SK-N-SH (cell line): ENCODE measurements at regions not wholly inside any gene's neighbourhood (a gene's known extent, or its start where the extent isn't known, plus 50 kb on each side); places are given as distances from the start of the nearest gene placed in this dataset.

Source experiments
- CTCF ChIA-PET: fragments of 300-600, 350-600 bp; formaldehyde crosslinking; extraction: SDS; loops from one replicate; lab custom pipeline; 2021; lab: Yijun Ruan, JAX
- POLR2A ChIA-PET: fragments of 350-600 bp; sonication (Branson Sonifier 250); formaldehyde crosslinking; extraction: SDS; loops from one replicate; lab custom pipeline; 2020; ENCODE audit warnings: antibody characterized with exemption, inconsistent platforms; lab: Yijun Ruan, JAX
- DNase-seq: peaks from one replicate; pipeline ENCODE4 v3.0.0; 2012
- H2AFZ ChIP-seq: fragments of 200-600 bp; sonication (generic); 2 replicates; pipeline ENCODE4 v1.8.1; 2016; ENCODE audit warnings: antibody characterized with exemption, mild to moderate bottlenecking, low read depth
- H3F3A ChIP-seq: fragments of 200-600 bp; sonication (generic); replicated peaks from 2 replicates; pipeline ENCODE3; 2016; ENCODE audit warnings: antibody characterized with exemption, mild to moderate bottlenecking; ENCODE audit not compliant: insufficient read depth
- H3K27ac ChIP-seq, 2 experiments: fragments of 200-500 bp in 1 of 2; fragments of 200-600 bp in 1 of 2; sonication (Bioruptor generic) in 1 of 2; sonication (generic), shearing (Covaris generic) in 1 of 2; 2 replicates each; pipeline versions ENCODE4 v1.5.1 to v1.6.1; 2014 to 2016; ENCODE audit warnings: low read depth in 2 of 2, inconsistent platforms in 1 of 2, low read length in 1 of 2, mild to moderate bottlenecking in 1 of 2, mixed read lengths in 1 of 2
- H3K27me3 ChIP-seq: fragments of 200-600 bp; sonication (generic), shearing (Covaris generic); 2 replicates; pipeline ENCODE4 v1.6.1; 2016; ENCODE audit warnings: mixed run types; ENCODE audit not compliant: insufficient read depth
- H3K36me3 ChIP-seq, 2 experiments: fragments of 200-500 bp in 1 of 2; fragments of 200-600 bp in 1 of 2; sonication (Bioruptor generic) in 1 of 2; sonication (generic) in 1 of 2; replicated peaks in 1 of 2; 2 replicates each; pipeline versions ENCODE3 to v1.5.1; 2014 to 2016; ENCODE audit warnings: low read length in 1 of 2, mild to moderate bottlenecking in 1 of 2; ENCODE audit not compliant: insufficient read depth in 2 of 2, control insufficient read depth in 1 of 2
- H3K4me1 ChIP-seq, 2 experiments: fragments of 200-500 bp in 1 of 2; fragments of 200-600 bp in 1 of 2; sonication (Bioruptor generic) in 1 of 2; sonication (generic), shearing (Covaris generic) in 1 of 2; 2 replicates each; pipeline versions ENCODE4 v1.5.1 to v1.6.1; 2014 to 2016; ENCODE audit warnings: low read depth in 1 of 2, low read length in 1 of 2, mixed run types in 1 of 2; ENCODE audit not compliant: insufficient read depth in 2 of 2, control insufficient read depth in 1 of 2
- H3K4me2 ChIP-seq: fragments of 200-600 bp; sonication (generic), shearing (Covaris generic); 2 replicates; pipeline ENCODE4 v1.6.1; 2017; ENCODE audit warnings: mixed run types
- H3K4me3 ChIP-seq, 2 experiments: fragments of 200-500 bp in 1 of 2; fragments of 200-600 bp in 1 of 2; sonication (Bioruptor generic) in 1 of 2; sonication (generic), shearing (Covaris generic) in 1 of 2; 2 replicates each; pipeline versions ENCODE4 v1.5.1 to v1.8.1; 2014 to 2016; ENCODE audit warnings: low read depth in 2 of 2, inconsistent platforms in 1 of 2, low read length in 1 of 2, mild to moderate bottlenecking in 1 of 2, mixed read lengths in 1 of 2, moderate library complexity in 1 of 2
- H3K79me2 ChIP-seq: fragments of 200-600 bp; sonication (generic); 2 replicates; pipeline ENCODE4 v1.8.1; 2017; ENCODE audit warnings: mild to moderate bottlenecking; ENCODE audit not compliant: insufficient read depth
- H3K9ac ChIP-seq: fragments of 200-600 bp; sonication (generic); 2 replicates; pipeline ENCODE4 v1.6.1; 2017; ENCODE audit warnings: mixed run types
- H3K9me2 ChIP-seq: fragments of 200-600 bp; sonication (generic); 2 replicates; pipeline ENCODE4 v1.6.1; 2017; ENCODE audit warnings: mixed run types
- H3K9me3 ChIP-seq: fragments of 200-600 bp; sonication (generic); 2 replicates; pipeline ENCODE4 v1.6.1; 2017; ENCODE audit warnings: mixed run types, mild to moderate bottlenecking, moderate library complexity
- H4K20me1 ChIP-seq: fragments of 200-600 bp; sonication (generic); 2 replicates; pipeline ENCODE4 v1.6.1; 2017; ENCODE audit warnings: mild to moderate bottlenecking, mixed run types; ENCODE audit not compliant: insufficient read depth
- CHD2 ChIP-seq: fragments of 150-350 bp; IDR thresholded peaks from 2 replicates; pipeline ENCODE4 v1.6.1; 2018; ENCODE audit warnings: low read length; ENCODE audit not compliant: partially characterized antibody
- ELF1 ChIP-seq: IDR thresholded peaks from 2 replicates; pipeline ENCODE4 v1.4.0; 2012
- FOSL2 ChIP-seq: IDR thresholded peaks from 2 replicates; pipeline ENCODE4 v1.4.0; 2012; ENCODE audit warnings: low read depth, mild to moderate bottlenecking, moderate library complexity, borderline replicate concordance
- FOXM1 ChIP-seq: IDR thresholded peaks from 2 replicates; pipeline ENCODE4 v1.4.0; 2012; ENCODE audit warnings: low read depth, mild to moderate bottlenecking
- GABPA ChIP-seq: IDR thresholded peaks from 2 replicates; pipeline ENCODE4 v1.4.0; 2012; ENCODE audit warnings: low read depth, mild to moderate bottlenecking
- GATA2 ChIP-seq: sonication (generic); formaldehyde crosslinking; IDR thresholded peaks from 2 replicates; pipeline ENCODE4 v1.5.0; 2020; ENCODE audit warnings: mild to moderate bottlenecking, missing genetic modification reagents
- MEF2A ChIP-seq: IDR thresholded peaks from 2 replicates; pipeline ENCODE4 v1.4.0; 2012; ENCODE audit warnings: low read depth, borderline replicate concordance
- NRF1 ChIP-seq: IDR thresholded peaks from 2 replicates; pipeline ENCODE4 v1.6.1; 2012; ENCODE audit warnings: low read depth, mild to moderate bottlenecking, low read length
- POLR2AphosphoS5 ChIP-seq: IDR thresholded peaks from 2 replicates; pipeline ENCODE4 v1.6.1; 2012; ENCODE audit warnings: low read depth, low read length
- RAD21 ChIP-seq: IDR thresholded peaks from 2 replicates; pipeline ENCODE4 v1.6.1; 2012; ENCODE audit warnings: mild to moderate bottlenecking, low read length
- RCOR1 ChIP-seq: fragments of 150-350 bp; IDR thresholded peaks from 2 replicates; pipeline ENCODE4 v1.6.1; 2017; ENCODE audit warnings: antibody characterized with exemption, low read length
- RFX5 ChIP-seq: IDR thresholded peaks from 2 replicates; pipeline ENCODE4 v1.6.1; 2012; ENCODE audit warnings: mild to moderate bottlenecking, improper control_type of control experiment, low read length
- RXRA ChIP-seq: IDR thresholded peaks from 2 replicates; pipeline ENCODE4 v1.4.0; 2012; ENCODE audit warnings: low read depth, mild to moderate bottlenecking, borderline replicate concordance
- TAF1 ChIP-seq: IDR thresholded peaks from 2 replicates; pipeline ENCODE4 v1.6.1; 2012; ENCODE audit warnings: low read depth, mild to moderate bottlenecking, low read length, moderate library complexity, borderline replicate concordance
- TCF12 ChIP-seq: IDR thresholded peaks from 2 replicates; pipeline ENCODE4 v1.4.0; 2012
- TEAD4 ChIP-seq: IDR thresholded peaks from 2 replicates; pipeline ENCODE4 v1.4.0; 2012; ENCODE audit warnings: mild to moderate bottlenecking, borderline replicate concordance; ENCODE audit not compliant: insufficient read depth
- YY1 ChIP-seq: IDR thresholded peaks from 2 replicates; pipeline ENCODE4 v1.4.0; 2012; ENCODE audit warnings: low read depth, mild to moderate bottlenecking
- WGBS: methylation state at CpG from one replicate; pipeline ENCODE4 v1.1.6; 2017; ENCODE audit warnings: low lambda C conversion rate; 5-methylcytosine and 5-hydroxymethylcytosine counted together
- TF ChIP-seq, protein P1 (sequence below): IDR thresholded peaks from 2 replicates; pipeline ENCODE4 v1.6.1; 2012; ENCODE audit warnings: mild to moderate bottlenecking, low read depth, low read length, moderate library complexity
- TF ChIP-seq, protein P2 (sequence below): fragments of 150-350 bp; IDR thresholded peaks from 2 replicates; pipeline ENCODE4 v1.6.1; 2016; ENCODE audit warnings: mild to moderate bottlenecking, low read depth, low read length

DNA sequence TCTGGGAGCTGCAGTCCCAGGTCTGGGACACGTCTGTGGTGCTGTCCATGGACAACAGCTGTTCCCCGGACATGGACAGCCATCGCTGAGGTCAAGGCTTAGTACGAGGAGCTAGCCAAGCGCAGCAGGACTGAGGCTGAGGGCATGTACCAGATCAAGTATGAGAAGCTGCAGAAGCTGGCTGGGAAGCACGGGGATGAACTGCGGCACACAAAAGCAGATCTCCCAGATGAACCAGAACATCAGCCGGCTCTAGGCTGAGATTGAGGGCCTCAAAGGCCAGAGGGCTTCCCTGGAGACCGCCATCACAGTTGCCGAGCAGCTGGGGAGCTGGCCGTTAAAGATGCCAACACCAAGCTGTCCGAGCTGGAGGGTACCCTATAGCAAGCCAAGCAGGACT, 375.3 kb downstream of the SEC23A start:
- TF ChIP-seq FOSL2 (no peak), ELF1 (no peak), TAF1 (no peak), CHD2 (no peak), RCOR1 (no peak), GATA2 (no peak), TCF12 (no peak), FOXM1 (no peak), POLR2AphosphoS5 (no peak)
- TF ChIP-seq, protein P1, sequence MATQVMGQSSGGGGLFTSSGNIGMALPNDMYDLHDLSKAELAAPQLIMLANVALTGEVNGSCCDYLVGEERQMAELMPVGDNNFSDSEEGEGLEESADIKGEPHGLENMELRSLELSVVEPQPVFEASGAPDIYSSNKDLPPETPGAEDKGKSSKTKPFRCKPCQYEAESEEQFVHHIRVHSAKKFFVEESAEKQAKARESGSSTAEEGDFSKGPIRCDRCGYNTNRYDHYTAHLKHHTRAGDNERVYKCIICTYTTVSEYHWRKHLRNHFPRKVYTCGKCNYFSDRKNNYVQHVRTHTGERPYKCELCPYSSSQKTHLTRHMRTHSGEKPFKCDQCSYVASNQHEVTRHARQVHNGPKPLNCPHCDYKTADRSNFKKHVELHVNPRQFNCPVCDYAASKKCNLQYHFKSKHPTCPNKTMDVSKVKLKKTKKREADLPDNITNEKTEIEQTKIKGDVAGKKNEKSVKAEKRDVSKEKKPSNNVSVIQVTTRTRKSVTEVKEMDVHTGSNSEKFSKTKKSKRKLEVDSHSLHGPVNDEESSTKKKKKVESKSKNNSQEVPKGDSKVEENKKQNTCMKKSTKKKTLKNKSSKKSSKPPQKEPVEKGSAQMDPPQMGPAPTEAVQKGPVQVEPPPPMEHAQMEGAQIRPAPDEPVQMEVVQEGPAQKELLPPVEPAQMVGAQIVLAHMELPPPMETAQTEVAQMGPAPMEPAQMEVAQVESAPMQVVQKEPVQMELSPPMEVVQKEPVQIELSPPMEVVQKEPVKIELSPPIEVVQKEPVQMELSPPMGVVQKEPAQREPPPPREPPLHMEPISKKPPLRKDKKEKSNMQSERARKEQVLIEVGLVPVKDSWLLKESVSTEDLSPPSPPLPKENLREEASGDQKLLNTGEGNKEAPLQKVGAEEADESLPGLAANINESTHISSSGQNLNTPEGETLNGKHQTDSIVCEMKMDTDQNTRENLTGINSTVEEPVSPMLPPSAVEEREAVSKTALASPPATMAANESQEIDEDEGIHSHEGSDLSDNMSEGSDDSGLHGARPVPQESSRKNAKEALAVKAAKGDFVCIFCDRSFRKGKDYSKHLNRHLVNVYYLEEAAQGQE, result no peak
- TF ChIP-seq, protein P2, sequence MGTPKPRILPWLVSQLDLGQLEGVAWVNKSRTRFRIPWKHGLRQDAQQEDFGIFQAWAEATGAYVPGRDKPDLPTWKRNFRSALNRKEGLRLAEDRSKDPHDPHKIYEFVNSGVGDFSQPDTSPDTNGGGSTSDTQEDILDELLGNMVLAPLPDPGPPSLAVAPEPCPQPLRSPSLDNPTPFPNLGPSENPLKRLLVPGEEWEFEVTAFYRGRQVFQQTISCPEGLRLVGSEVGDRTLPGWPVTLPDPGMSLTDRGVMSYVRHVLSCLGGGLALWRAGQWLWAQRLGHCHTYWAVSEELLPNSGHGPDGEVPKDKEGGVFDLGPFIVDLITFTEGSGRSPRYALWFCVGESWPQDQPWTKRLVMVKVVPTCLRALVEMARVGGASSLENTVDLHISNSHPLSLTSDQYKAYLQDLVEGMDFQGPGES, result no peak
- CTCF ChIA-PET, result no interaction called here

DNA sequence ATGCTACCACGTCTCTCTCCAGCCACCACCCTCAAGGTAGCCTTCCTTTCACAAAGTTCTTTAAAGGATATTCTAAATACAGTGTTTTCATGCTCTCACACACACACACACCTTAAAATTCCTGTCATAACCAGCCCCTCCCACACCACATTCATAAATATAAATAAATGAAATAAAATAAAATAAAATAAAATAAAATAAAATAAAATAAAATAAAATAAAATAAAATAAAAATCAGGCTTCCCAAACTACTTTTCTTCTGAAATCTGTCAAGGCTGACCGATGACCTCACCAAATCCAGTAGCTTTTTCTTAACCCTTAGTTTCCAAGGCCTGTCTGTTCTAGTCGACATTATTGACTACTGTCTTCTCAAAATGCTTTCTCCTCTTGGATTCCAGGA, 378.4 kb downstream of the SEC23A start:
- DNase-seq, result no peak
- Histone ChIP-seq H3K9me3 (no peaks in the 10 kb centered on the region), H3K9ac (no peak overlapping the region), H3K4me3 (no peak overlapping the region), H3K9me2 (no peaks in the 10 kb centered on the region), H3F3A (no peaks in the 10 kb centered on the region), H4K20me1 (no peaks in the 10 kb centered on the region), H3K4me1 (no peaks in the 10 kb centered on the region), H3K27me3 (no peaks in the 10 kb centered on the region), H3K36me3 (no peaks in the 10 kb centered on the region), H3K4me2 (no peak overlapping the region), H3K27ac (no peak overlapping the region), H2AFZ (no peak overlapping the region), H3K79me2 (no peaks in the 10 kb centered on the region)
- ChIA-PET CTCF (interaction anchor here (1.2 kb wide), 1 partner anchor 120 kb away, joined by 4 read pairs; no protein-coding TSS in a partner anchor), POLR2A (no interaction called here)
- TF ChIP-seq RXRA (no peak), MEF2A (no peak), GABPA (no peak), RFX5 (no peak), FOSL2 (no peak), GATA2 (no peak), POLR2AphosphoS5 (no peak), TAF1 (no peak), YY1 (no peak), NRF1 (no peak), TCF12 (no peak), ELF1 (no peak), RCOR1 (no peak), RAD21 (no peak), TEAD4 (no peak)
- TF ChIP-seq, protein P2, result no peak
- TF ChIP-seq, protein P1, result no peak
- 16% methylated on average over 3 of the region's 3 CpGs for WGBS

More for the DNA sequence above, 375.3 kb downstream of the SEC23A start:
- no peak overlapping the region for H3K4me2 ChIP-seq
- no peaks in the 10 kb centered on the region for H3K36me3 ChIP-seq
- no CpG with 5 or more reads among the region's 12 CpGs for WGBS
- DNase-seq, result no peak
- H3F3A ChIP-seq, result no peaks in the 10 kb centered on the region
- H3K27ac ChIP-seq, result no peak overlapping the region
- no peaks in the 10 kb centered on the region for H3K9me3 ChIP-seq
- POLR2A ChIA-PET, result no interaction called here
- no peaks in the 10 kb centered on the region for H3K27me3 ChIP-seq
- H3K4me1 ChIP-seq, result no peaks in the 10 kb centered on the region
- no peaks in the 10 kb centered on the region for H3K9me2 ChIP-seq
- H3K4me3 ChIP-seq, result no peak overlapping the region
- no peaks in the 10 kb centered on the region for H3K79me2 ChIP-seq
- no peak overlapping the region for H2AFZ ChIP-seq
- no peak overlapping the region for H3K9ac ChIP-seq
- no peaks in the 10 kb centered on the region for H4K20me1 ChIP-seq
